ENCODE measurements at regions not wholly inside any gene's neighbourhood (a gene's known extent, or its start where the extent isn't known, plus 50 kb on each side); places are given as distances from the start of the nearest gene placed in this dataset.

- DNase-seq = no peak
- H3K4me3 ChIP-seq = no peak overlapping the region
- peaks cover 0 to 6% (median 0%) of the 10 kb centered on the region in 4 donors for H3K9me3 ChIP-seq
- intact Hi-C loops (cut with DNase I; ENCODE audit: low total_unique reads) = no loop called here
- H3K27ac ChIP-seq = no peak overlapping the region
- WGBS, 5 donors = 21 to 58% (median 50%) methylated on average over 1 of the region's 1 CpG
- no peaks in the 10 kb centered on the region for H3K4me1 ChIP-seq
- no peaks in the 10 kb centered on the region for H3K27me3 ChIP-seq
- TF ChIP-seq EP300 (IDR thresholded peaks at IDR 0.05) (no peak), POLR2A (IDR thresholded peaks at IDR 0.05) (no peak), POLR2AphosphoS5 (IDR thresholded peaks at IDR 0.05) (no peak)
- TF ChIP-seq, protein P1, sequence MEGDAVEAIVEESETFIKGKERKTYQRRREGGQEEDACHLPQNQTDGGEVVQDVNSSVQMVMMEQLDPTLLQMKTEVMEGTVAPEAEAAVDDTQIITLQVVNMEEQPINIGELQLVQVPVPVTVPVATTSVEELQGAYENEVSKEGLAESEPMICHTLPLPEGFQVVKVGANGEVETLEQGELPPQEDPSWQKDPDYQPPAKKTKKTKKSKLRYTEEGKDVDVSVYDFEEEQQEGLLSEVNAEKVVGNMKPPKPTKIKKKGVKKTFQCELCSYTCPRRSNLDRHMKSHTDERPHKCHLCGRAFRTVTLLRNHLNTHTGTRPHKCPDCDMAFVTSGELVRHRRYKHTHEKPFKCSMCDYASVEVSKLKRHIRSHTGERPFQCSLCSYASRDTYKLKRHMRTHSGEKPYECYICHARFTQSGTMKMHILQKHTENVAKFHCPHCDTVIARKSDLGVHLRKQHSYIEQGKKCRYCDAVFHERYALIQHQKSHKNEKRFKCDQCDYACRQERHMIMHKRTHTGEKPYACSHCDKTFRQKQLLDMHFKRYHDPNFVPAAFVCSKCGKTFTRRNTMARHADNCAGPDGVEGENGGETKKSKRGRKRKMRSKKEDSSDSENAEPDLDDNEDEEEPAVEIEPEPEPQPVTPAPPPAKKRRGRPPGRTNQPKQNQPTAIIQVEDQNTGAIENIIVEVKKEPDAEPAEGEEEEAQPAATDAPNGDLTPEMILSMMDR (IDR thresholded peaks at IDR 0.05) = no peak
- H3K36me3 ChIP-seq = no peaks in the 10 kb centered on the region
Observed at GRCh38 chrX:26580021-26580420, 364.1 kb downstream of the MAGEB5 start.

DNA sequence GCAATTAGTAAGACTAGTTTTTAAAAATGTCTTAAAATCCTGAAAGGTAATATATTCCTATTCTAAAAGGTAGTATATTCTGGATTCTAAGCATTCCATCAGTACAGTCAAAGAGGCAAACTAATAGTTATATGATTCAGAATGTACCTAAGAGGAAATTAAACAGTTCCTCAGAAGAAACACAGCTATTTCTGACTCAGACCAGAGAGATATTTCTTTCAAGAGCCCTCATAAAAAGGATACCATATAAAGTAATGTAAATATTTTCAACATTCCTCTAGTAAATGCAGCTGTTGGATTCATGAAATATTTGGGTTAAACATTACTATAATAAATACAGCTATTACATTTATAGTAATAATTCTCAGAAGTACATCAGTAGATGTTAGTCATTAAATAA, 358.3 kb downstream of the MAGEB5 start:
- TF ChIP-seq, protein P1 (IDR thresholded peaks at IDR 0.05) = no peak
- TF ChIP-seq POLR2AphosphoS5 (IDR thresholded peaks at IDR 0.05) (no peak), EP300 (IDR thresholded peaks at IDR 0.05) (no peak), POLR2A (IDR thresholded peaks at IDR 0.05) (no peak)
- H3K4me3 ChIP-seq = no peak overlapping the region
- no peak for DNase-seq
- H3K4me1 ChIP-seq = no peaks in the 10 kb centered on the region
- intact Hi-C loops (cut with DNase I; ENCODE audit: low total_unique reads) = no loop called here
- H3K9me3 ChIP-seq = no peaks in the 10 kb centered on the region
- no peak overlapping the region for H3K27ac ChIP-seq
- H3K27me3 ChIP-seq = no peaks in the 10 kb centered on the region
- no peaks in the 10 kb centered on the region for H3K36me3 ChIP-seq

- Histone ChIP-seq H3K4me3 (no peak overlapping the region), H3K27ac (no peak overlapping the region), H3K36me3 (no peaks in the 10 kb centered on the region), H3K4me1 (no peaks in the 10 kb centered on the region), H3K9me3 (peaks cover 0 to 7% (median 0%) of the 10 kb centered on the region in 4 donors), H3K27me3 (no peaks in the 10 kb centered on the region)
- intact Hi-C loops (cut with DNase I; ENCODE audit: low total_unique reads) = no loop called here
- no peak for DNase-seq
- TF ChIP-seq POLR2AphosphoS5 (IDR thresholded peaks at IDR 0.05) (no peak), EP300 (IDR thresholded peaks at IDR 0.05) (no peak), POLR2A (IDR thresholded peaks at IDR 0.05) (no peak)
- TF ChIP-seq, protein P1 (IDR thresholded peaks at IDR 0.05) = no peak
- 9 to 39% (median 19%) methylated on average over 1 of the region's 1 CpG for WGBS, 5 donors
Observed at GRCh38 chrX:26562156-26562555, 346.2 kb downstream of the MAGEB5 start.

DNA sequence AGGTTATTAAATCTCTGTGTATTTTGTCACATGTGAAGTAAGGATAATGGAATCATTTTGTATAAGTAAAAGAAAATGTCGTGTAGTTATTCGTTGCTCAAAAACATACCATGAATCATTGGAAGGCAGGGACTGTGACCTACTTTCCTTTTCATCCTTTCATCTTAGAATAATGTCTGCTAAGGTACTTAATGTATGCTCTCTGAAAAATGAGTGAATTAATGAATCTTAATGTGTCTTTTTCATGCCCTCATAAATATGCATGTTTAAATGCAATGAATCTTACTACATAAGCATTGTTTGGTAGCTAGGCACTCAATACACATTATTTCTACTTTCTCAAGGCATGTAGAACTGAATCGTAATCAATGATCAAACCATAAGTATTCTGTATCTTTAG, 343.9 kb downstream of the MAGEB5 start:
- Histone ChIP-seq H3K4me3 (no peak overlapping the region), H3K27ac (no peak overlapping the region), H3K36me3 (no peaks in the 10 kb centered on the region), H3K9me3 (peaks cover 0 to 7% (median 0%) of the 10 kb centered on the region in 4 donors), H3K27me3 (no peaks in the 10 kb centered on the region), H3K4me1 (no peaks in the 10 kb centered on the region)
- 66 to 88% (median 80%) methylated on average over 3 of the region's 3 CpGs for WGBS, 5 donors
- TF ChIP-seq POLR2A (IDR thresholded peaks at IDR 0.05) = no peak
- TF ChIP-seq, protein P1 (IDR thresholded peaks at IDR 0.05) = no peak
- no peak for TF ChIP-seq POLR2AphosphoS5 (IDR thresholded peaks at IDR 0.05)
- no peak for TF ChIP-seq EP300 (IDR thresholded peaks at IDR 0.05)
- intact Hi-C loops (cut with DNase I; ENCODE audit: low total_unique reads) = no loop called here
- no peak for DNase-seq
